GM23338 (cell line): ENCODE measurements at regions not wholly inside any gene's neighbourhood (a gene's known extent, or its start where the extent isn't known, plus 50 kb on each side); places are given as distances from the start of the nearest gene placed in this dataset.

ENCODE experiments used
- ATAC-seq: fragments of 200-7000 bp; cut with Tn5 transposase; 3 replicates; pipeline ENCODE4 v1.9.1; 2020
- DNase-seq: peaks from one replicate; pipeline ENCODE4 v3.0.0-alpha.2; 2015; ENCODE audit warnings: low spot score
- H2AFZ ChIP-seq: fragments of 200-600 bp; sonication (generic); 2 replicates; pipeline ENCODE4 v1.8.0; 2016; ENCODE audit warnings: antibody characterized with exemption, mild to moderate bottlenecking, moderate library complexity
- H3F3A ChIP-seq: fragments of 200-600 bp; sonication (generic); replicated peaks from 2 replicates; pipeline ENCODE4 v1.8.0; 2017; ENCODE audit warnings: antibody characterized with exemption, mixed run types, low read depth
- H3K27ac ChIP-seq: fragments of 200-600 bp; sonication (generic); 2 replicates; pipeline ENCODE4 v1.6.1; 2016; ENCODE audit warnings: low read depth
- H3K27me3 ChIP-seq: fragments of 200-600 bp; sonication (generic); 2 replicates; pipeline ENCODE4 v1.8.0; 2016; ENCODE audit warnings: mild to moderate bottlenecking, mixed run types, moderate library complexity; ENCODE audit not compliant: insufficient read depth
- H3K36me3 ChIP-seq: fragments of 200-600 bp; sonication (generic); 2 replicates; pipeline ENCODE4 v1.8.0; 2016; ENCODE audit warnings: mild to moderate bottlenecking; ENCODE audit not compliant: insufficient read depth
- H3K4me1 ChIP-seq: fragments of 200-600 bp; sonication (generic); 2 replicates; pipeline ENCODE4 v1.8.0; 2016; ENCODE audit warnings: mild to moderate bottlenecking, moderate library complexity; ENCODE audit not compliant: insufficient read depth
- H3K4me2 ChIP-seq: fragments of 200-600 bp; sonication (generic); 2 replicates; pipeline ENCODE4 v1.7.1; 2017; ENCODE audit warnings: mixed run types
- H3K4me3 ChIP-seq: fragments of 200-600 bp; sonication (generic); 2 replicates; pipeline ENCODE4 v1.6.1; 2016; ENCODE audit warnings: mixed run types
- H3K79me2 ChIP-seq: fragments of 200-600 bp; sonication (generic); replicated peaks from 2 replicates; pipeline ENCODE4 v1.8.0; 2017; ENCODE audit warnings: mild to moderate bottlenecking; ENCODE audit not compliant: insufficient read depth
- H3K9me2 ChIP-seq: fragments of 200-600 bp; sonication (generic); 2 replicates; pipeline ENCODE4 v1.8.0; 2017; ENCODE audit not compliant: insufficient read depth
- H4K20me1 ChIP-seq: fragments of 200-600 bp; sonication (generic); replicated peaks from 2 replicates; pipeline ENCODE4 v1.8.0; 2017; ENCODE audit warnings: mild to moderate bottlenecking; ENCODE audit not compliant: insufficient read depth
- H3K27ac Mint-ChIP-seq: 2 replicates; pipeline ENCODE4 v1.8.0; 2020; ENCODE audit warnings: inconsistent platforms, mild to moderate bottlenecking, moderate library complexity, mixed read lengths
- H3K27me3 Mint-ChIP-seq: 3 replicates; pipeline ENCODE4 v1.8.0; 2022; ENCODE audit warnings: low read depth, mild to moderate bottlenecking, moderate library complexity, mixed read lengths, inconsistent platforms; ENCODE audit not compliant: insufficient read depth, poor library complexity
- H3K36me3 Mint-ChIP-seq: 3 replicates; pipeline ENCODE4 v1.8.0; 2021; ENCODE audit warnings: low read depth, mild to moderate bottlenecking, inconsistent platforms, moderate library complexity, mixed read lengths
- H3K4me1 Mint-ChIP-seq: 3 replicates; pipeline ENCODE4 v1.8.0; 2020; ENCODE audit warnings: mild to moderate bottlenecking, inconsistent platforms, mixed read lengths
- H3K4me3 Mint-ChIP-seq: 3 replicates; pipeline ENCODE4 v1.8.0; 2021; ENCODE audit warnings: moderate library complexity, mild to moderate bottlenecking, inconsistent platforms, mixed read lengths
- H3K9me3 Mint-ChIP-seq: 3 replicates; pipeline ENCODE4 v1.8.0; 2020; ENCODE audit warnings: moderate library complexity, mild to moderate bottlenecking, inconsistent platforms, mixed read lengths
- CTCF ChIP-seq, 2 experiments: fragments of 200-600 bp in 1 of 2; sonication (generic) in 1 of 2; conservative IDR thresholded peaks; 2 replicates each; pipeline versions ENCODE4 v1.5.1 to v1.6.1; 2016 to 2017; ENCODE audit warnings: antibody characterized with exemption in 2 of 2, low read depth in 2 of 2, mild to moderate bottlenecking in 2 of 2, moderate library complexity in 1 of 2
- EZH2phosphoT487 ChIP-seq: fragments of 200-600 bp; sonication (generic); IDR thresholded peaks from one replicate; pipeline ENCODE4 v1.8.1; 2018; ENCODE audit warnings: antibody characterized with exemption; ENCODE audit not compliant: unreplicated experiment
- STAT1 ChIP-seq: IDR thresholded peaks from one replicate; pipeline ENCODE4 v1.6.1; 2016; ENCODE audit warnings: antibody characterized with exemption; ENCODE audit not compliant: unreplicated experiment
- ZNF114 ChIP-seq: fragments of 250-450 bp; sonication (Bioruptor Pico); IDR thresholded peaks from 2 replicates; pipeline ENCODE4 v1.5.0; 2020; ENCODE audit warnings: mild to moderate bottlenecking, moderate library complexity
- ZNF331 ChIP-seq: fragments of 250-450 bp; sonication (Bioruptor Pico); IDR thresholded peaks from 2 replicates; pipeline ENCODE4 v1.5.0; 2020; ENCODE audit warnings: low read depth, mild to moderate bottlenecking, moderate library complexity
- ZNF462 ChIP-seq: fragments of 250-450 bp; sonication (Bioruptor Pico); IDR thresholded peaks from 2 replicates; pipeline ENCODE4 v1.5.0; 2020; ENCODE audit warnings: mild to moderate bottlenecking, moderate library complexity
- TF ChIP-seq, protein P1 (sequence below): IDR thresholded peaks from 2 replicates; pipeline ENCODE4 v1.6.1; 2016; ENCODE audit warnings: antibody characterized with exemption
- TF ChIP-seq, protein P2 (sequence below): IDR thresholded peaks from one replicate; pipeline ENCODE4 v1.6.1; 2018; ENCODE audit warnings: antibody characterized with exemption; ENCODE audit not compliant: unreplicated experiment

DNA sequence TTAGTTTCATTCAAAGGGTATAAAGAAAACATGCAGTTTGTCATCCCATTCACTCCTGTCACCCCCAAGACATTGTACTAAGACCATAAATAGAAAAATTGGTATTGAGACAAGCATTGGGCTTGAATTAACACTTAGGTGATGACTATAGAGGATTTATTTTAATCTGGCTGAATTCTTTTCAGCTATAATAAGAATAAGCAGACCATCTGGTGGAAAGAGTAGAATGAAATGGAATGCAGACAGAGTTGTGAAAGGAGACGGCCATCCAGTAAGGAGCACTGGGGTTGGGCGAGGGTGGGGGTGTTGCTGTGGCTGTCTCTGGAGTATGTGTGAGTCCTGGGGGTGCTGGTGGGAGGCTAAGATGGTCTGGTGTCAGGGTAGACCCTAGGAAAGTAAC lies 125.0 kb upstream of the IVNS1ABP start:
- Histone ChIP-seq H3K9me2 (peaks cover 18% of the 10 kb centered on the region), H3K36me3 (no peaks in the 10 kb centered on the region), H3K27me3 (no peaks in the 10 kb centered on the region), H3F3A (no peaks in the 10 kb centered on the region), H3K4me1 (no peaks in the 10 kb centered on the region), H3K4me3 (no peak overlapping the region), H2AFZ (no peak overlapping the region), H3K27ac (no peak overlapping the region), H3K4me2 (no peak overlapping the region), H3K79me2 (no peaks in the 10 kb centered on the region), H4K20me1 (no peaks in the 10 kb centered on the region)
- no peak overlapping the region for H3K27ac Mint-ChIP-seq
- H3K4me1 Mint-ChIP-seq: no peaks in the 10 kb centered on the region
- no peaks in the 10 kb centered on the region for H3K36me3 Mint-ChIP-seq
- no peak overlapping the region for H3K4me3 Mint-ChIP-seq
- ATAC-seq: no peak
- no peaks in the 10 kb centered on the region for H3K9me3 Mint-ChIP-seq
- DNase-seq: no peak
- no peaks in the 10 kb centered on the region for H3K27me3 Mint-ChIP-seq
- no peak for TF ChIP-seq CTCF (conservative IDR thresholded peaks at IDR 0.05; ENCODE audit: low read depth in 2 of 2)

GRCh38 chr1:185441605-185442004 lies 124.6 kb upstream of the IVNS1ABP start:
- no peaks in the 10 kb centered on the region for H3K36me3 Mint-ChIP-seq
- H3K27ac ChIP-seq: no peak overlapping the region
- ATAC-seq: no peak
- H4K20me1 ChIP-seq: no peaks in the 10 kb centered on the region
- H3K4me3 Mint-ChIP-seq: no peak overlapping the region
- peaks cover 18% of the 10 kb centered on the region for H3K9me2 ChIP-seq
- no peaks in the 10 kb centered on the region for H3K4me1 Mint-ChIP-seq
- H3K79me2 ChIP-seq: no peaks in the 10 kb centered on the region
- no peaks in the 10 kb centered on the region for H3K27me3 ChIP-seq
- H3K4me2 ChIP-seq: no peak overlapping the region
- no peak for DNase-seq
- H3K4me1 ChIP-seq: no peaks in the 10 kb centered on the region
- no peaks in the 10 kb centered on the region for H3K36me3 ChIP-seq
- no peak overlapping the region for H3K27ac Mint-ChIP-seq
- no peaks in the 10 kb centered on the region for H3K9me3 Mint-ChIP-seq
- no peak overlapping the region for H3K4me3 ChIP-seq
- no peaks in the 10 kb centered on the region for H3F3A ChIP-seq
- no peak overlapping the region for H2AFZ ChIP-seq
- H3K27me3 Mint-ChIP-seq: no peaks in the 10 kb centered on the region
- TF ChIP-seq ZNF462 (CRISPR knock-in tag) (no peak), ZNF331 (CRISPR knock-in tag) (no peak), ZNF114 (CRISPR knock-in tag) (no peak), STAT1 (no peak), EZH2phosphoT487 (no peak)
- TF ChIP-seq, protein P1, sequence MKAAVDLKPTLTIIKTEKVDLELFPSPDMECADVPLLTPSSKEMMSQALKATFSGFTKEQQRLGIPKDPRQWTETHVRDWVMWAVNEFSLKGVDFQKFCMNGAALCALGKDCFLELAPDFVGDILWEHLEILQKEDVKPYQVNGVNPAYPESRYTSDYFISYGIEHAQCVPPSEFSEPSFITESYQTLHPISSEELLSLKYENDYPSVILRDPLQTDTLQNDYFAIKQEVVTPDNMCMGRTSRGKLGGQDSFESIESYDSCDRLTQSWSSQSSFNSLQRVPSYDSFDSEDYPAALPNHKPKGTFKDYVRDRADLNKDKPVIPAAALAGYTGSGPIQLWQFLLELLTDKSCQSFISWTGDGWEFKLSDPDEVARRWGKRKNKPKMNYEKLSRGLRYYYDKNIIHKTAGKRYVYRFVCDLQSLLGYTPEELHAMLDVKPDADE: no peak
- TF ChIP-seq, protein P2, sequence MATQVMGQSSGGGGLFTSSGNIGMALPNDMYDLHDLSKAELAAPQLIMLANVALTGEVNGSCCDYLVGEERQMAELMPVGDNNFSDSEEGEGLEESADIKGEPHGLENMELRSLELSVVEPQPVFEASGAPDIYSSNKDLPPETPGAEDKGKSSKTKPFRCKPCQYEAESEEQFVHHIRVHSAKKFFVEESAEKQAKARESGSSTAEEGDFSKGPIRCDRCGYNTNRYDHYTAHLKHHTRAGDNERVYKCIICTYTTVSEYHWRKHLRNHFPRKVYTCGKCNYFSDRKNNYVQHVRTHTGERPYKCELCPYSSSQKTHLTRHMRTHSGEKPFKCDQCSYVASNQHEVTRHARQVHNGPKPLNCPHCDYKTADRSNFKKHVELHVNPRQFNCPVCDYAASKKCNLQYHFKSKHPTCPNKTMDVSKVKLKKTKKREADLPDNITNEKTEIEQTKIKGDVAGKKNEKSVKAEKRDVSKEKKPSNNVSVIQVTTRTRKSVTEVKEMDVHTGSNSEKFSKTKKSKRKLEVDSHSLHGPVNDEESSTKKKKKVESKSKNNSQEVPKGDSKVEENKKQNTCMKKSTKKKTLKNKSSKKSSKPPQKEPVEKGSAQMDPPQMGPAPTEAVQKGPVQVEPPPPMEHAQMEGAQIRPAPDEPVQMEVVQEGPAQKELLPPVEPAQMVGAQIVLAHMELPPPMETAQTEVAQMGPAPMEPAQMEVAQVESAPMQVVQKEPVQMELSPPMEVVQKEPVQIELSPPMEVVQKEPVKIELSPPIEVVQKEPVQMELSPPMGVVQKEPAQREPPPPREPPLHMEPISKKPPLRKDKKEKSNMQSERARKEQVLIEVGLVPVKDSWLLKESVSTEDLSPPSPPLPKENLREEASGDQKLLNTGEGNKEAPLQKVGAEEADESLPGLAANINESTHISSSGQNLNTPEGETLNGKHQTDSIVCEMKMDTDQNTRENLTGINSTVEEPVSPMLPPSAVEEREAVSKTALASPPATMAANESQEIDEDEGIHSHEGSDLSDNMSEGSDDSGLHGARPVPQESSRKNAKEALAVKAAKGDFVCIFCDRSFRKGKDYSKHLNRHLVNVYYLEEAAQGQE: no peak
